A549 (cell line): ENCODE measurements at regions not wholly inside any gene's neighbourhood (a gene's known extent, or its start where the extent isn't known, plus 50 kb on each side); places are given as distances from the start of the nearest gene placed in this dataset.

Experiments used
- ATAC-seq, 2 experiments: fragments of 200-7000 bp in 1 of 2; fragments of >200 bp in 1 of 2; cut with Nextera tagmentation in 1 of 2; cut with Tn5 transposase in 1 of 2; 3 replicates each; pipeline versions ENCODE4 v1.8.0 to v1.9.1; 2018 to 2020; ENCODE audit warnings: mild to moderate bottlenecking in 1 of 2, moderate library complexity in 1 of 2
- CTCF ChIA-PET: fragments of 300-600 bp; sonication (Branson Sonifier 250); formaldehyde crosslinking; extraction: SDS; loops from one replicate; lab custom pipeline; 2021; ENCODE audit warnings: antibody characterized with exemption, inconsistent platforms; lab: Yijun Ruan, JAX
- POLR2A ChIA-PET: fragments of 350-600 bp; formaldehyde crosslinking; extraction: SDS; loops from one replicate; lab custom pipeline; 2021; ENCODE audit warnings: antibody characterized with exemption, inconsistent platforms; lab: Yijun Ruan, JAX
- DNase-seq, 2 experiments: peaks; one replicate each; pipeline versions ENCODE4 v3.0.0 to v3.0.0-alpha.2; 2011 to 2016; ENCODE audit warnings: low read depth in 1 of 2, low spot score in 1 of 2
- FAIRE-seq: peaks from 2 replicates; lab custom pipeline; 2011; peaks lifted over from hg19 to GRCh38; lab: Jason Lieb, UNC
- H3K27ac ChIP-seq, 2 experiments: fragments of >200 bp; sonication (Bioruptor Twin); formaldehyde crosslinking; 3 replicates each; pipeline ENCODE4 v1.5.1; 2016 to 2017
- H3K4me1 ChIP-seq: fragments of >200 bp; sonication (Bioruptor Twin); formaldehyde crosslinking; 3 replicates; pipeline ENCODE4 v1.6.1; 2016
- H3K4me2 ChIP-seq: fragments of >200 bp; sonication (Bioruptor Twin); formaldehyde crosslinking; 3 replicates; pipeline ENCODE4 v1.6.1; 2016
- H3K4me3 ChIP-seq: fragments of >200 bp; sonication (Bioruptor Twin); formaldehyde crosslinking; 3 replicates; pipeline ENCODE4 v1.5.1; 2016
- H3K9me3 ChIP-seq: fragments of >200 bp; sonication (Bioruptor Twin); formaldehyde crosslinking; 3 replicates; pipeline ENCODE4 v1.6.1; 2016
- ATOH8 ChIP-seq: fragments of 250-450 bp; sonication (Bioruptor Pico); IDR thresholded peaks from 2 replicates; pipeline ENCODE4 v1.5.0; 2020; ENCODE audit warnings: low read depth, mild to moderate bottlenecking, moderate library complexity
- CBX8 ChIP-seq: fragments of 200-600 bp; sonication (generic); IDR thresholded peaks from 2 replicates; pipeline ENCODE4 v1.6.1; 2016
- CEBPB ChIP-seq, 2 experiments: fragments of >200 bp in 1 of 2; sonication (Bioruptor Twin) in 1 of 2; formaldehyde crosslinking in 1 of 2; IDR thresholded peaks; 2 replicates each; pipeline ENCODE4 v1.6.1; 2012 to 2016
- CHD2 ChIP-seq: fragments of 150-350 bp; IDR thresholded peaks from 2 replicates; pipeline ENCODE4 v1.6.1; 2014; ENCODE audit warnings: low read length; ENCODE audit not compliant: partially characterized antibody
- CTCF ChIP-seq: fragments of >200 bp; sonication (Bioruptor Twin); formaldehyde crosslinking; IDR thresholded peaks from 3 replicates; pipeline ENCODE4 v1.5.1; 2016
- E2F6 ChIP-seq: IDR thresholded peaks from 2 replicates; pipeline ENCODE4 v1.6.1; 2012; ENCODE audit warnings: low read depth, borderline replicate concordance
- EP300 ChIP-seq, 2 experiments: fragments of >200 bp; sonication (Bioruptor Twin); formaldehyde crosslinking; IDR thresholded peaks; 2 replicates in 1 of 2; 3 replicates in 1 of 2; pipeline ENCODE4 v1.6.1; 2016 to 2017
- ESRRA ChIP-seq: fragments of 150-350 bp; IDR thresholded peaks from 2 replicates; pipeline ENCODE4 v1.6.1; 2014; ENCODE audit warnings: mild to moderate bottlenecking, low read length, borderline replicate concordance
- FOSB ChIP-seq: fragments of 250-450 bp; sonication (Bioruptor Pico); IDR thresholded peaks from 2 replicates; pipeline ENCODE4 v1.5.0; 2020; ENCODE audit warnings: mild to moderate bottlenecking, moderate library complexity
- FOSL2 ChIP-seq, 2 experiments: fragments of 450-650 bp in 1 of 2; fragments of >200 bp in 1 of 2; sonication (Bioruptor Twin) in 1 of 2; formaldehyde crosslinking; IDR thresholded peaks; 2 replicates each; pipeline versions ENCODE4 v1.5.0 to v1.6.1; 2016 to 2020; ENCODE audit warnings: mild to moderate bottlenecking in 1 of 2, moderate library complexity in 1 of 2
- HEYL ChIP-seq: fragments of 250-450 bp; sonication (Bioruptor Pico); IDR thresholded peaks from 2 replicates; pipeline ENCODE4 v1.8.0; 2021; ENCODE audit warnings: mild to moderate bottlenecking, moderate library complexity
- HOXB13 ChIP-seq: fragments of 250-450 bp; sonication (Bioruptor Pico); IDR thresholded peaks from 2 replicates; pipeline ENCODE4 v1.5.0; 2020; ENCODE audit warnings: low read depth, mild to moderate bottlenecking, moderate library complexity
- HOXB5 ChIP-seq: fragments of 250-450 bp; sonication (Bioruptor Pico); IDR thresholded peaks from 2 replicates; pipeline ENCODE4 v1.5.0; 2020; ENCODE audit warnings: mild to moderate bottlenecking, moderate library complexity
- KDM1A ChIP-seq: fragments of 200-600 bp; sonication (generic); IDR thresholded peaks from 2 replicates; pipeline ENCODE4 v1.6.1; 2016; ENCODE audit warnings: low read depth, mild to moderate bottlenecking
- KDM5A ChIP-seq: fragments of 200-600 bp; sonication (generic); IDR thresholded peaks from 2 replicates; pipeline ENCODE4 v1.6.1; 2016; ENCODE audit warnings: antibody characterized with exemption, mild to moderate bottlenecking
- MAFK ChIP-seq: fragments of 450-650 bp; IDR thresholded peaks from 2 replicates; pipeline ENCODE4 v1.6.1; 2014; ENCODE audit not compliant: partially characterized antibody
- MAZ ChIP-seq: fragments of 150-350 bp; IDR thresholded peaks from 2 replicates; pipeline ENCODE4 v1.6.1; 2014; ENCODE audit warnings: antibody characterized with exemption, low read depth, low read length, borderline replicate concordance
- NFE2L2 ChIP-seq: fragments of 150-350 bp; conservative IDR thresholded peaks from 2 replicates; pipeline ENCODE4 v1.6.1; 2014; ENCODE audit warnings: low read length
- NPAS2 ChIP-seq: fragments of 250-450 bp; sonication (Bioruptor Pico); IDR thresholded peaks from 2 replicates; pipeline ENCODE4 v1.8.0; 2022; ENCODE audit warnings: mild to moderate bottlenecking, moderate library complexity, borderline replicate concordance
- POLR2AphosphoS2 ChIP-seq: conservative IDR thresholded peaks from 2 replicates; pipeline ENCODE4 v1.6.1; 2012; ENCODE audit warnings: low read length, improper control_type of control experiment, inconsistent platforms
- RAD21 ChIP-seq, 2 experiments: fragments of >200 bp in 1 of 2; sonication (Bioruptor Twin) in 1 of 2; formaldehyde crosslinking in 1 of 2; IDR thresholded peaks in 1 of 2; conservative IDR thresholded peaks in 1 of 2; 2 replicates in 1 of 2; 3 replicates in 1 of 2; pipeline ENCODE4 v1.6.1; 2012 to 2018; ENCODE audit warnings: inconsistent platforms in 1 of 2
- REST ChIP-seq: fragments of 200-600 bp; sonication (generic); IDR thresholded peaks from 2 replicates; pipeline ENCODE4 v1.6.1; 2016; ENCODE audit warnings: antibody characterized with exemption, mild to moderate bottlenecking, moderate library complexity
- RFX5 ChIP-seq: fragments of 450-650 bp; IDR thresholded peaks from 2 replicates; pipeline ENCODE4 v1.7.1; 2014; ENCODE audit warnings: antibody characterized with exemption, mild to moderate bottlenecking, moderate library complexity
- SREBF2 ChIP-seq: fragments of 450-650 bp; IDR thresholded peaks from 2 replicates; pipeline ENCODE4 v1.6.1; 2014; ENCODE audit warnings: mild to moderate bottlenecking, moderate library complexity
- TFCP2L1 ChIP-seq: fragments of 250-450 bp; sonication (Bioruptor Pico); IDR thresholded peaks from 2 replicates; pipeline ENCODE4 v1.5.0; 2021; ENCODE audit warnings: mild to moderate bottlenecking
- TP53 ChIP-seq: fragments of 250-450 bp; sonication (Bioruptor Pico); IDR thresholded peaks from 2 replicates; pipeline ENCODE4 v1.5.0; 2021; ENCODE audit warnings: mild to moderate bottlenecking, moderate library complexity
- USF2 ChIP-seq: fragments of 450-650 bp; IDR thresholded peaks from 2 replicates; pipeline ENCODE4 v1.6.1; 2014; ENCODE audit warnings: antibody characterized with exemption
- ZFP36 ChIP-seq: fragments of 450-650 bp; IDR thresholded peaks from 2 replicates; pipeline ENCODE4 v1.6.1; 2014; ENCODE audit warnings: borderline replicate concordance; ENCODE audit not compliant: partially characterized antibody
- WGBS: methylation state at CpG from one replicate; pipeline ENCODE4 v1.1.6; 2017; ENCODE audit errors: missing lambda C conversion rate; 5-methylcytosine and 5-hydroxymethylcytosine counted together

- FAIRE-seq (no peak), DNase-seq (no peak), ATAC-seq (no peak)
- no peak overlapping the region for H3K4me2 ChIP-seq
- POLR2A ChIA-PET = no interaction called here
- 57% methylated on average over 6 of the region's 13 CpGs for WGBS
- peaks cover 8% of the 10 kb centered on the region for H3K4me1 ChIP-seq
- no peak overlapping the region for H3K4me3 ChIP-seq
- TF ChIP-seq RAD21 (conservative IDR thresholded peaks at IDR 0.05 in 1 of 2, IDR thresholded peaks at IDR 0.05 in 1 of 2) = no peak
- TF ChIP-seq CTCF = no peak
- TF ChIP-seq ATOH8 (CRISPR knock-in tag) = no peak
- TF ChIP-seq CEBPB (IDR thresholded peaks at IDR 0.05) = no peak
- no peak for TF ChIP-seq SREBF2
- no peak for TF ChIP-seq E2F6
- no peak for TF ChIP-seq HOXB13
- TF ChIP-seq ZFP36 = no peak
- TF ChIP-seq FOSL2 (IDR thresholded peaks at IDR 0.05) = no peak
- no peak for TF ChIP-seq FOSL2 (CRISPR knock-in tag; IDR thresholded peaks at IDR 0.05)
- TF ChIP-seq NPAS2 (CRISPR knock-in tag) = no peak
- TF ChIP-seq TP53 (CRISPR knock-in tag) = no peak
- no peak for TF ChIP-seq HOXB5 (CRISPR knock-in tag)
- TF ChIP-seq KDM1A = no peak
- no peak for TF ChIP-seq CBX8
- TF ChIP-seq FOSB (CRISPR knock-in tag) = no peak
- TF ChIP-seq NFE2L2 = no peak
- no peak for TF ChIP-seq MAZ
- no peak for TF ChIP-seq TFCP2L1 (CRISPR knock-in tag)
- no peak for TF ChIP-seq HEYL (CRISPR knock-in tag)
- TF ChIP-seq REST = no peak
- TF ChIP-seq, all 56 proteins: peak for 0
- CTCF ChIA-PET = interaction anchor here (0.9 kb wide), 1 partner anchor 21 kb away, joined by 3 read pairs; no protein-coding TSS in a partner anchor
- Histone ChIP-seq H3K9me3 (no peaks in the 10 kb centered on the region), H3K27ac (no peak overlapping the region)
These were observed 121.4 kb upstream of the ZBTB40 start for GRCh38 chr1:22330092-22330759.

GRCh38 chr1:22330760-22331119, 120.9 kb upstream of the ZBTB40 start:
- no peak overlapping the region for H3K4me2 ChIP-seq
- WGBS = 23% methylated on average over 1 of the region's 1 CpG
- ChIA-PET POLR2A (no interaction called here), CTCF (no interaction called here)
- DNase-seq = no peak
- FAIRE-seq = no peak
- no peak overlapping the region for H3K27ac ChIP-seq
- H3K4me3 ChIP-seq = no peak overlapping the region
- H3K4me1 ChIP-seq = peaks cover 8% of the 10 kb centered on the region
- no peaks in the 10 kb centered on the region for H3K9me3 ChIP-seq
- ATAC-seq = no peak
- TF ChIP-seq HOXB13 (no peak), KDM5A (no peak), USF2 (no peak), MAFK (no peak), EP300 (IDR thresholded peaks at IDR 0.05) (no peak), CHD2 (no peak), TP53 (CRISPR knock-in tag) (no peak), HOXB5 (CRISPR knock-in tag) (no peak), ESRRA (no peak), POLR2AphosphoS2 (no peak), RFX5 (no peak)
